ENCODE measurements at regions not wholly inside any gene's neighbourhood (a gene's known extent, or its start where the extent isn't known, plus 50 kb on each side); places are given as distances from the start of the nearest gene placed in this dataset.

- Mint-ChIP-seq H3K4me3 (no peak overlapping the region), H3K4me1 (0 out of 3 replicates have a peak, but pooled peaks cover 2% of the 10 kb centered on the region), H3K27ac (no peak overlapping the region), H3K27me3 (ENCODE audit: insufficient read depth, low read depth, poor library complexity) (no peaks in the 10 kb centered on the region), H3K9me3 (no peaks in the 10 kb centered on the region), H3K36me3 (ENCODE audit: low read depth) (no peaks in the 10 kb centered on the region)
- no peak for ATAC-seq
- Histone ChIP-seq H2AFZ (no peak overlapping the region), H3K4me1 (ENCODE audit: insufficient read depth) (no peaks in the 10 kb centered on the region), H3K27me3 (ENCODE audit: insufficient read depth) (no peaks in the 10 kb centered on the region), H3K36me3 (ENCODE audit: insufficient read depth) (no peaks in the 10 kb centered on the region), H4K20me1 (replicated peaks; ENCODE audit: insufficient read depth) (no peaks in the 10 kb centered on the region), H3F3A (replicated peaks; ENCODE audit: low read depth) (no peaks in the 10 kb centered on the region), H3K4me2 (no peak overlapping the region), H3K4me3 (no peak overlapping the region), H3K27ac (ENCODE audit: low read depth) (no peak overlapping the region), H3K9me2 (ENCODE audit: insufficient read depth) (0 out of 2 replicates have a peak, but pooled peaks cover 3% of the 10 kb centered on the region), H3K79me2 (replicated peaks; ENCODE audit: insufficient read depth) (no peaks in the 10 kb centered on the region)
- no peak for DNase-seq (ENCODE audit: low spot score)
- no peak for TF ChIP-seq CTCF (conservative IDR thresholded peaks at IDR 0.05; ENCODE audit: low read depth in 2 of 2)
- TF ChIP-seq CREB1 (CRISPR knock-in tag; IDR thresholded peaks at IDR 0.05; ENCODE audit: low read depth), result no peak
- TF ChIP-seq STAT1 (IDR thresholded peaks at IDR 0.05; ENCODE audit: unreplicated experiment), result no peak
- TF ChIP-seq, protein P1, sequence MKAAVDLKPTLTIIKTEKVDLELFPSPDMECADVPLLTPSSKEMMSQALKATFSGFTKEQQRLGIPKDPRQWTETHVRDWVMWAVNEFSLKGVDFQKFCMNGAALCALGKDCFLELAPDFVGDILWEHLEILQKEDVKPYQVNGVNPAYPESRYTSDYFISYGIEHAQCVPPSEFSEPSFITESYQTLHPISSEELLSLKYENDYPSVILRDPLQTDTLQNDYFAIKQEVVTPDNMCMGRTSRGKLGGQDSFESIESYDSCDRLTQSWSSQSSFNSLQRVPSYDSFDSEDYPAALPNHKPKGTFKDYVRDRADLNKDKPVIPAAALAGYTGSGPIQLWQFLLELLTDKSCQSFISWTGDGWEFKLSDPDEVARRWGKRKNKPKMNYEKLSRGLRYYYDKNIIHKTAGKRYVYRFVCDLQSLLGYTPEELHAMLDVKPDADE (IDR thresholded peaks at IDR 0.05), result no peak
- TF ChIP-seq NANOG (IDR thresholded peaks at IDR 0.05; ENCODE audit: borderline replicate concordance), result no peak
- TF ChIP-seq, protein P2, sequence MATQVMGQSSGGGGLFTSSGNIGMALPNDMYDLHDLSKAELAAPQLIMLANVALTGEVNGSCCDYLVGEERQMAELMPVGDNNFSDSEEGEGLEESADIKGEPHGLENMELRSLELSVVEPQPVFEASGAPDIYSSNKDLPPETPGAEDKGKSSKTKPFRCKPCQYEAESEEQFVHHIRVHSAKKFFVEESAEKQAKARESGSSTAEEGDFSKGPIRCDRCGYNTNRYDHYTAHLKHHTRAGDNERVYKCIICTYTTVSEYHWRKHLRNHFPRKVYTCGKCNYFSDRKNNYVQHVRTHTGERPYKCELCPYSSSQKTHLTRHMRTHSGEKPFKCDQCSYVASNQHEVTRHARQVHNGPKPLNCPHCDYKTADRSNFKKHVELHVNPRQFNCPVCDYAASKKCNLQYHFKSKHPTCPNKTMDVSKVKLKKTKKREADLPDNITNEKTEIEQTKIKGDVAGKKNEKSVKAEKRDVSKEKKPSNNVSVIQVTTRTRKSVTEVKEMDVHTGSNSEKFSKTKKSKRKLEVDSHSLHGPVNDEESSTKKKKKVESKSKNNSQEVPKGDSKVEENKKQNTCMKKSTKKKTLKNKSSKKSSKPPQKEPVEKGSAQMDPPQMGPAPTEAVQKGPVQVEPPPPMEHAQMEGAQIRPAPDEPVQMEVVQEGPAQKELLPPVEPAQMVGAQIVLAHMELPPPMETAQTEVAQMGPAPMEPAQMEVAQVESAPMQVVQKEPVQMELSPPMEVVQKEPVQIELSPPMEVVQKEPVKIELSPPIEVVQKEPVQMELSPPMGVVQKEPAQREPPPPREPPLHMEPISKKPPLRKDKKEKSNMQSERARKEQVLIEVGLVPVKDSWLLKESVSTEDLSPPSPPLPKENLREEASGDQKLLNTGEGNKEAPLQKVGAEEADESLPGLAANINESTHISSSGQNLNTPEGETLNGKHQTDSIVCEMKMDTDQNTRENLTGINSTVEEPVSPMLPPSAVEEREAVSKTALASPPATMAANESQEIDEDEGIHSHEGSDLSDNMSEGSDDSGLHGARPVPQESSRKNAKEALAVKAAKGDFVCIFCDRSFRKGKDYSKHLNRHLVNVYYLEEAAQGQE (IDR thresholded peaks at IDR 0.05; ENCODE audit: unreplicated experiment), result no peak
- TF ChIP-seq ZNF114 (CRISPR knock-in tag; IDR thresholded peaks at IDR 0.05), result no peak
- no peak for TF ChIP-seq ZNF462 (CRISPR knock-in tag; IDR thresholded peaks at IDR 0.05)
- no peak for TF ChIP-seq EZH2phosphoT487 (IDR thresholded peaks at IDR 0.05; ENCODE audit: unreplicated experiment)
- no peak for TF ChIP-seq POLR2AphosphoS5 (IDR thresholded peaks at IDR 0.05; ENCODE audit: low read depth)
- TF ChIP-seq EZH2 (IDR thresholded peaks at IDR 0.05; ENCODE audit: low read depth, unreplicated experiment), result no peak
- TF ChIP-seq JUNB (IDR thresholded peaks at IDR 0.05; ENCODE audit: unreplicated experiment), result no peak
- no peak for TF ChIP-seq ZNF331 (CRISPR knock-in tag; IDR thresholded peaks at IDR 0.05; ENCODE audit: low read depth)
Observed at GRCh38 chr4:121594796-121595526, 101.8 kb downstream of the ANXA5 start.

Data from GM23338 (cell line).